Activated T-cell treated with anti-CD3 and anti-CD28 coated beads, Interleukin-2, amount 50 U/mL, for 1 hour (primary cell): ENCODE measurements at regions not wholly inside any gene's neighbourhood (a gene's known extent, or its start where the extent isn't known, plus 50 kb on each side); places are given as distances from the start of the nearest gene placed in this dataset.
A peak's percentile ranks its signal among the peaks of the same experiment; 100 is the strongest.

Experiments
- DNase-seq: peaks from one replicate; pipeline ENCODE4 v3.0.0-alpha.2; 2020

GRCh38 chr9:126225611-126226609 is 100.7 kb upstream of the MVB12B start:
- DNase-seq = no peak

- no peak for DNase-seq
Observed at GRCh38 chr9:126226991-126227936, 99.4 kb upstream of the MVB12B start.

GRCh38 chr9:126228111-126228780 is 98.4 kb upstream of the MVB12B start:
- DNase-seq = no peak

GRCh38 chr9:126228781-126229444 is 97.7 kb upstream of the MVB12B start:
- DNase-seq = peak; percentile 71

GRCh38 chr9:126229501-126229900 is 97.1 kb upstream of the MVB12B start:
- DNase-seq = no peak

GRCh38 chr9:126230692-126231091 is 95.9 kb upstream of the MVB12B start:
- no peak for DNase-seq

GRCh38 chr9:126232461-126232860 is 94.2 kb upstream of the MVB12B start:
- no peak for DNase-seq

GRCh38 chr9:126233175-126233574 is 93.5 kb upstream of the MVB12B start:
- DNase-seq = no peak

- no peak for DNase-seq
Observed at GRCh38 chr9:126233913-126234525, 92.6 kb upstream of the MVB12B start.

GRCh38 chr9:126234681-126235335 is 91.8 kb upstream of the MVB12B start:
- DNase-seq = no peak

- no peak for DNase-seq
Observed at GRCh38 chr9:126235336-126236243, 91.0 kb upstream of the MVB12B start.

- DNase-seq = no peak
Observed at GRCh38 chr9:126236273-126236672, 90.4 kb upstream of the MVB12B start.

- no peak for DNase-seq
Observed at GRCh38 chr9:126238415-126238814, 88.2 kb upstream of the MVB12B start.

- DNase-seq = no peak
Observed at GRCh38 chr9:126239515-126239914, 87.1 kb upstream of the MVB12B start.

GRCh38 chr9:126240835-126241234 is 85.8 kb upstream of the MVB12B start:
- DNase-seq = no peak

GRCh38 chr9:126248680-126249079 is 77.9 kb upstream of the MVB12B start:
- DNase-seq = no peak

GRCh38 chr9:126261584-126262356 is 64.9 kb upstream of the MVB12B start:
- DNase-seq = no peak

- no peak for DNase-seq
Observed at GRCh38 chr9:126262738-126263137, 63.9 kb upstream of the MVB12B start.

- no peak for DNase-seq
Observed at GRCh38 chr9:126270556-126270955, 56.1 kb upstream of the MVB12B start.
